GM12874 (cell line): ENCODE measurements at regions not wholly inside any gene's neighbourhood (a gene's known extent, or its start where the extent isn't known, plus 50 kb on each side); places are given as distances from the start of the nearest gene placed in this dataset.

Source experiments
- TF ChIP-seq, protein P1 (sequence below): IDR thresholded peaks from 2 replicates; pipeline ENCODE4 v1.5.1; 2011; ENCODE audit warnings: low read depth, mild to moderate bottlenecking, control low read depth, low read length, moderate library complexity; ENCODE audit not compliant: insufficient read depth

DNA sequence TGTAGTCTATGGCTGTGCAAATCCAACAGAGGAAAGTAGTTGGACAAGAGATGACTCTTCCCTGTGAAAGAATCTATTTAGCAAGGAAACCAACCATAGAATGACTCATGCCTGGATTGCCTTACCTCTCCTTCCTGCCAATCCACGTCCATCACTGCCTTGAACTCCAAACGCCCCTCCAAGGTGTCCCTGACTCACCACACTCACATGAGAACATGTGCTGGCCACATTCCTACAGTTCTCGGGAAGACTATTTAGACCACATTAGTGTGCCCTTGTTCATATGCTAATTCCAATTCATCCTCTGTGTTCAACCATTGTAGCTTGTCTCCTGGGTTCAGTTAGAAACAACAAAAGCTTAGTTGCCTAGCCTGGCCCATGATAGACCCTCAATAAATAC lies 157.3 kb downstream of the SLC30A10 start:
- TF ChIP-seq, protein P1, sequence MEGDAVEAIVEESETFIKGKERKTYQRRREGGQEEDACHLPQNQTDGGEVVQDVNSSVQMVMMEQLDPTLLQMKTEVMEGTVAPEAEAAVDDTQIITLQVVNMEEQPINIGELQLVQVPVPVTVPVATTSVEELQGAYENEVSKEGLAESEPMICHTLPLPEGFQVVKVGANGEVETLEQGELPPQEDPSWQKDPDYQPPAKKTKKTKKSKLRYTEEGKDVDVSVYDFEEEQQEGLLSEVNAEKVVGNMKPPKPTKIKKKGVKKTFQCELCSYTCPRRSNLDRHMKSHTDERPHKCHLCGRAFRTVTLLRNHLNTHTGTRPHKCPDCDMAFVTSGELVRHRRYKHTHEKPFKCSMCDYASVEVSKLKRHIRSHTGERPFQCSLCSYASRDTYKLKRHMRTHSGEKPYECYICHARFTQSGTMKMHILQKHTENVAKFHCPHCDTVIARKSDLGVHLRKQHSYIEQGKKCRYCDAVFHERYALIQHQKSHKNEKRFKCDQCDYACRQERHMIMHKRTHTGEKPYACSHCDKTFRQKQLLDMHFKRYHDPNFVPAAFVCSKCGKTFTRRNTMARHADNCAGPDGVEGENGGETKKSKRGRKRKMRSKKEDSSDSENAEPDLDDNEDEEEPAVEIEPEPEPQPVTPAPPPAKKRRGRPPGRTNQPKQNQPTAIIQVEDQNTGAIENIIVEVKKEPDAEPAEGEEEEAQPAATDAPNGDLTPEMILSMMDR = no peak

DNA sequence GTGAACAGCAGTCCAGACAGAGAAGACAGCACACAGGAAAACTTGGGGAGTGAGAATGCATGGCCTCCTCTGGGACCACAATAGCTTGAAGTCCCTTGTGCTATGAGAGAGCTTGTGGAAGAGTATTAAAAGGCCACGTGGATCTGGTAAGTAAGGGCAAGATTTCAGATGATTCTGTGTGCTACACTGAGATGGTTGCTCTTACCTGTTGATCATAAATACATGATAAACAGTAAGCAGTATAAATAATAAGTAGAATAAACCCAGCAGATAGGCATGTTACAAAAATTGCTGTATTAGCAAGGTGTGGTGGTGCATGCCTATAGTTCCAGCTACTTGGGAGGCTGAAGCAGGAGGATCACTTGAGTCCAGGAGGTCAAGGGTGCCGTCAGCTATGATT lies 150.4 kb upstream of the ZC3H11B start:
- TF ChIP-seq, protein P1 = no peak

DNA sequence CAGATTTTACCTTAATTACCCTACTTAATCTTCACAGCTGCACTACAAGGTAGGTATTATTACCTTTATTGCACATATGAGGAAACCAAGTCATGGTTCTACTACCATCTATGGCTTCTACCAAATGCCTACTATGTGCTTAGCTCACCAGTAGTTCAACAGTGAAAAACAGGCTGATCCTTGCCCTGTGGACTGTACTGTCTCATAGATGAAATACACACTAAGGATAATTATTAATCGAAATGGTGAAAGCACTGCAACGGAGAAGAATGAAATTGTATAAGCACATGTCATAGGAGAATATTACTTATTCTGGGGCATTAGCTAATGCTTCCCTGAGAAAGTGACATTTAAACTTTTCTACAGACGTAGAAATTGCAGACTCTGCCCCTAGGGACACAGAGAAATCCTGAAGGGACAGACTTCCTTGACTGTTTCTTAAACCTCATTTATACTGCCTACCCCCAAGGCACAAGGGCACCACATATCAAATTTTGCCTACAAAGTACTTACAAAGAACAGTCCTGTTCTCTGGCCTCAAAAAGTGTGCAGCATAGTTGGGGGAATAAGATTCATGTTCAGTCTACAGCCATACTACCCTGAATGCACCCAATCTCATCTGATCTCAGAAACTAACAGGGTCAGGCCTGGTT lies 148.4 kb upstream of the ZC3H11B start:
- TF ChIP-seq, protein P1 = no peak

DNA sequence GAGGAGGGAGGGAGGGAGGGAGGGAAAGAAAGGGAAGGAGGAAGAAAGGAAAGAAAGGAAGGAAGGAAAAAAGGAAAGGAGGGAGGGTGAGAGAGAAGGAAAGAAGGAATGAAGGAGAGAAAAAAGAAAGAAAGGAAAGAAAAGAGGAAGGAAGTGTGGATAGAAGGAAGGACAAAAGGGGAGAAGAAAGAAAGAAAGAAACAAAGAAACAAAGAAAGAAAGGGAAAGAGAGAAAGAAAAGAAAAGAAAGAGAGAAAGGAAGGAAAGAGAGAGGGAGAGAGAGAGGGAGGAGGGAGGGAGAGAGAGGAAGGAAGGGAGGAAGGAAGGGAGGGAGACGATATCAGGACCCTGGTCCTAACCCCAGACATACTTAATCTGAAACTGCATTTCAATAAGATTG lies 146.2 kb upstream of the ZC3H11B start:
- TF ChIP-seq, protein P1 = no peak

DNA sequence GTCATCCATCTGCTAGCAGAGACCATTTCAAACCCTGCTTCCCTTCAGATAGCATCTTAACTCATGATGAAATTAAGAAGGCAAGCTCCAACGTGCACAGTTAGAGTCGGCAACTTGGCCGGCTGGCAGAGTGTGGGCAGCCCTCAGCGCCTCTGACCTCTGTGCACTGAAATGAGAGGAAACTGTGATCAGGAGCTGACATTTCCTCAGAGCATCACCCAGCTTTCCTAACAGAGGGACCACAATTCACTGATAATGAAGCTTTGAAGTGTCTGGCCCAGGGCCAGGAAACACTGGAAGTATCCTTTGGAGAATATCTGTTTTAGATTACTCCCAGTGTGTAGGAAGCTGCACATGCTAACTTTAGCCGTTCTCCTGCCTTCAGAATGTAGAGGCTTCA lies 145.0 kb upstream of the ZC3H11B start:
- TF ChIP-seq, protein P1 = no peak

DNA sequence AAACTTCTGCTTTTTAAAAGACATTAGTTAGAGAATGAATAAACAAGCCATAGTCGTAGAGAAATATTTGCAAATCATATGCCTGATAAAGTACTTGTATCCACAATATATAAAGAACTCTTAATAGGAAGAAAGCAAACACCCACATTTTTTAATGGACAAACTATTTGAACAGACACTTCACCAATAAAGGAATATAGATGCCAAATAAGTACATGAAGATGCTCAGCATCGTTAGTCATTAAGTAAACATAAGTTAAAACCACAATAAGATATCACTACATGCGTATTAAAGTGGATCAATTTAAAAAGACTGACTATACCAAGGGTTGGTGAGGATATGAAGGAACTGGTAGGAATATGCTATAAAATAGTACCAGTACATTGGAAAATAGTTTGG lies 142.3 kb upstream of the ZC3H11B start:
- TF ChIP-seq, protein P1 = no peak

DNA sequence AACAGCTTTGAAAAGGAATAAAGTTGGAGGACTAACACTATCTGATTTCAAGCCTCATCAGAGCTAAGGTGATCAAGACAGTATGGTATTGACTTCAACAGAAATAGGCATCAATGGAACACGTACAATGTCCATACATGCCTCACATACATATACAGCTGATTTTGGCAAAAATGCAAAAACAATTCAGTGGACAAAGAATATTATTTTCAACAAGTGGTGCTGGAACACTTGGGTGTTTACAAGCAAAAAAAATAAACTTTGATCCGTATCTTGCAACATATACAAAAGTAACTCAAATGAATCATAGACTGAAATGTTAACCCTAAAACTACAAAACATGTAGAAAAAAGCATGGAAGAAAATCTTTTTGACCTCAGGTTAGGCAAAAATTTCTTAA lies 141.9 kb upstream of the ZC3H11B start:
- TF ChIP-seq, protein P1 = no peak
